ENCODE measurements at regions not wholly inside any gene's neighbourhood (a gene's known extent, or its start where the extent isn't known, plus 50 kb on each side); places are given as distances from the start of the nearest gene placed in this dataset.

DNA sequence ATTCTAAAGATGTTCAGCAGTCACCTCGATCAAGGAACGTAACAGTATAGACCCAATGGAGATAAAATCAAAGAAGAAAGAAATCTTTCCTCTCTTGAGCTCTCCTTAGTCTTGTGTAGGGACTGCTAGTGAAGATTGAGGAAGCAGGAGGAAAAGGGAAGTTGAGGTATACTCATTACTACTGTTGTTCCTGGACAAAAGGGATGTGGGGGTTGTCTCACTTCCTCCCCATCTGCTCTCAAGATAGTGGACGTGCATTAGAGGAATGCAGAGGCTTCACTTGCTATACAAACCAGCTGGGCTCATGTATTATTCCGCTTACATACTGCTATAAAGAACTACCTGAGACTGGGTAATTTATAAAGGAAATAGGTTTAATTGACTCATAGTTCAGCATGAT is 208.9 kb upstream of the ARHGEF9 start:
- no peak overlapping the region for H3K4me3 ChIP-seq (ENCODE audit: low read length)
- H3K36me3 ChIP-seq (ENCODE audit: insufficient read depth, low read length): no peaks in the 10 kb centered on the region
- H3K27me3 ChIP-seq (ENCODE audit: control insufficient read depth, insufficient read depth, low read length): no peaks in the 10 kb centered on the region
- no peak overlapping the region for H3K9ac ChIP-seq (ENCODE audit: low read depth, low read length)
- H3K9me3 ChIP-seq (replicated peaks; ENCODE audit: low read length): no peaks in the 10 kb centered on the region
- no peaks in the 10 kb centered on the region for H3K4me1 ChIP-seq (ENCODE audit: control insufficient read depth, insufficient read depth, low read length)
- H3K4me2 ChIP-seq (ENCODE audit: low read length): no peak overlapping the region

DNA sequence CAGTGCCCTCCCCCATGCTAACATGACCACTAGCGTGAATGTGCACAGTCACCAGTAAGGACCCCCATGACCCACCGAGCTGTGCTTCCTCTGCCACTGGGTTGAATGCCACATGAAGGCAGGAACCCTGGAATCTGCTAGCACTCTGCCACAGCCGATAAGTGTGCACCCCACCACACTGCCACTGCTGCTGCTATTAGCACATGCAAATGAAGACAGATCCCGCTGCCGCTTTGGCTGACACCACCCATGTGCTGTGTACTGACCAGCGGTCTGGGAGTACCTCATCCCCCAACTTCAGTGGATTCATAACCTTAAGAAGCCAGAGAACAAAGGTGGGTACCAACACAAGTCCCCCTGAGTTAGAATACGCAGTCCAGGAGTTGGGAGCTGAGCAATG is 200.9 kb upstream of the ARHGEF9 start:
- Histone ChIP-seq H3K4me1 (ENCODE audit: control insufficient read depth, insufficient read depth, low read length) (no peaks in the 10 kb centered on the region), H3K4me2 (ENCODE audit: low read length) (no peak overlapping the region), H3K9me3 (replicated peaks; ENCODE audit: low read length) (no peaks in the 10 kb centered on the region), H3K36me3 (ENCODE audit: insufficient read depth, low read length) (no peaks in the 10 kb centered on the region), H3K9ac (ENCODE audit: low read depth, low read length) (no peak overlapping the region), H3K4me3 (ENCODE audit: low read length) (no peak overlapping the region), H3K27me3 (ENCODE audit: control insufficient read depth, insufficient read depth, low read length) (no peaks in the 10 kb centered on the region)

DNA sequence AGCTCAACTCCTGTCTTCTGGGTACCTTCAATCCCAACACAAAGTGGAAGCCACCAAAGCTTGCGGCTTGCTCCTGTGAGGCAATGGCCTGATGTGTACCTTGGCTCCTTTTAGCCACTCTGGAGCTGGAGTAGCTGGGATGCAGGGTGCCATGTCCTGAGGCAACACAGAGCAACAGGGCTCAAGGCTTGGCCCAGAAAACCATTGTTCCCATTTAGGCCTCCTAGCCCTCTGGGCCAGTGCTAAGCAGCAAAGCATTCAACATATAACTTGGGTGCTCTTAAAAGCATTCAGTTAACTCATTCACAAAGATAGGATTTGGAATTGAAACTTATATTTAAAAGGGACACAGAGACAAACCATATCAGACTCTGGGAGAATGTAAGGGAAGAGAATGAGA is 194.5 kb upstream of the ARHGEF9 start:
- no peak overlapping the region for H3K9ac ChIP-seq (ENCODE audit: low read depth, low read length)

DNA sequence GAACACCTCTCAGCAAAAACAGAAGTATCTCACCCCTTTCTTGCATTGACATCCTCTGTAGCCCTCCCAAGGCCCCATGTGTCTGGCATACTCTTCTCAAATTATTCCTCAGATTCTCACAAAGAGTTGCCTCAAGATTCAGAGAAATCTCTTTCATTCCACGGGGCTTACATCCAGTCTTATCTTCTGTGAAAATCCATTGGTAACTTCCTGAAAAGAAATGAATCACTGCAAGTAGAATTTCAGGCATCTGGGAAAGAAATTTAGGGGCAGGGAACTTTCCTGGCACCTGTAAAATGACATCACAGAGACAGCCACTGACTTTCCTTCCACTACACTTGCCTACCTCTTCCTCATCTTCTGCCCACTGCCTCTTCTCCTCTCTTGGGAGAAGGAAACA is 182.5 kb upstream of the ARHGEF9 start:
- H3K4me2 ChIP-seq (ENCODE audit: low read length): no peak overlapping the region
- H3K9me3 ChIP-seq (replicated peaks; ENCODE audit: low read length): no peaks in the 10 kb centered on the region
- no peaks in the 10 kb centered on the region for H3K4me1 ChIP-seq (ENCODE audit: control insufficient read depth, insufficient read depth, low read length)
- no peak overlapping the region for H3K4me3 ChIP-seq (ENCODE audit: low read length)
- H3K27me3 ChIP-seq (ENCODE audit: control insufficient read depth, insufficient read depth, low read length): no peaks in the 10 kb centered on the region
- no peak overlapping the region for H3K9ac ChIP-seq (ENCODE audit: low read depth, low read length)
- no peaks in the 10 kb centered on the region for H3K36me3 ChIP-seq (ENCODE audit: insufficient read depth, low read length)

More for the DNA sequence above, 194.5 kb upstream of the ARHGEF9 start:
- Histone ChIP-seq H3K4me1 (ENCODE audit: control insufficient read depth, insufficient read depth, low read length) (no peaks in the 10 kb centered on the region), H3K27me3 (ENCODE audit: control insufficient read depth, insufficient read depth, low read length) (no peaks in the 10 kb centered on the region), H3K9me3 (replicated peaks; ENCODE audit: low read length) (peaks cover 6% of the 10 kb centered on the region), H3K4me3 (ENCODE audit: low read length) (no peak overlapping the region), H3K4me2 (ENCODE audit: low read length) (no peak overlapping the region), H3K36me3 (ENCODE audit: insufficient read depth, low read length) (no peaks in the 10 kb centered on the region)

DNA sequence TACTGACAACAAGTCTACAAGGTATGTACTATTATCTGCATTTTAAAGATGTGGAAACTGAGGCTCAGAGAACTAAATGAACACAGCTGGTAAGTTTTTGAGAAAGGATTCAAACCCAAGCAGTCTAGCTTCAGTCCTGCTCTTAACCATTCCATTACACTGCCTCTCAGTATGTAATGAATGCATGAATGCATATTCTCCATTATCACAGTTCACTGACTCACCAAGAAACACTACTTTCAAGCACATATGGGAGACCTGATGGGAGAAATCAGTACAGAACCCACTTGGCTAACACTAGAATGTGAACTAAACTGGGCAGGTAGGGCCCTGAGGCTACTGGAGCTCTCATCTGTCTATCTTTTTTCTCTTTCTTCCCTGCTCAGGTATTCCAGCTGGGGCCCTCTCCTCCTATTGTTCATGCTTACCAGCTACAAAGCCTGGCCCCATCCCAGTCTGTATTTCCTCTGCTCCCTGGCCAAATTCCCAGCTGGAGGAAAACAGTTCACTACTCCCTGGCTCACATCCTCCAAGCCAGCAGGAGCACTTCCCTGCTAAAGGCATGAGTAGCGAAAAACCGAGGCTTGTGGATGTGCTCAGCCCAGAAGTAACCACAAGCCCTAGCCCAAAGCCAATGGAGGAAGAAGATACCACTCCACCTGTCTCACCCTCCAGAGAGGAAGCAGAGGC is 178.2 kb upstream of the ARHGEF9 start:
- H3K4me3 ChIP-seq (ENCODE audit: low read length): no peak overlapping the region
- peaks cover 3% of the 10 kb centered on the region for H3K9me3 ChIP-seq (replicated peaks; ENCODE audit: low read length)
- H3K4me2 ChIP-seq (ENCODE audit: low read length): no peak overlapping the region
- no peaks in the 10 kb centered on the region for H3K27me3 ChIP-seq (ENCODE audit: control insufficient read depth, insufficient read depth, low read length)
- no peaks in the 10 kb centered on the region for H3K4me1 ChIP-seq (ENCODE audit: control insufficient read depth, insufficient read depth, low read length)
- H3K9ac ChIP-seq (ENCODE audit: low read depth, low read length): no peak overlapping the region
- no peaks in the 10 kb centered on the region for H3K36me3 ChIP-seq (ENCODE audit: insufficient read depth, low read length)

DNA sequence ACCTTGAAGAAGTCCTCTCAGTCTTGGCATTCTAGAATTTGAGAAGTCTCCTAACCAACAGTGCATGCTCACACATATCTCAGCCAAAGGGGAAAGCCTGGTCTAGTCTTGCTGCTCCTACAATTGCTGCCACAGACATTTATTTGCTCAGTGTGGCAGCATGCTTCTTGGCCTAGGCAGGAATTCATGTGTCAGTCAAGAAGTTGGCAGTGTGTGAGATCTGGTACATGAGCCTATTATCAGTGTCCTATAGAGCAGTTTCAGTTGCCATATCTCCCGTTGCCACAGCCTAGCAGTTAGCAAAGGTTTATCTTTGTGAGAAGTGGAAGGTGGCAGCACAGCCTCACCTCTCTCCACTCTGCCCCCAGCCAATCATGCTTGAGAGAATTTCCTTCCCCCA is 176.9 kb upstream of the ARHGEF9 start:
- Histone ChIP-seq H3K4me3 (ENCODE audit: low read length) (no peak overlapping the region), H3K36me3 (ENCODE audit: insufficient read depth, low read length) (no peaks in the 10 kb centered on the region), H3K9me3 (replicated peaks; ENCODE audit: low read length) (peaks cover 3% of the 10 kb centered on the region), H3K27me3 (ENCODE audit: control insufficient read depth, insufficient read depth, low read length) (no peaks in the 10 kb centered on the region), H3K4me2 (ENCODE audit: low read length) (no peak overlapping the region), H3K4me1 (ENCODE audit: control insufficient read depth, insufficient read depth, low read length) (no peaks in the 10 kb centered on the region), H3K9ac (ENCODE audit: low read depth, low read length) (no peak overlapping the region)

DNA sequence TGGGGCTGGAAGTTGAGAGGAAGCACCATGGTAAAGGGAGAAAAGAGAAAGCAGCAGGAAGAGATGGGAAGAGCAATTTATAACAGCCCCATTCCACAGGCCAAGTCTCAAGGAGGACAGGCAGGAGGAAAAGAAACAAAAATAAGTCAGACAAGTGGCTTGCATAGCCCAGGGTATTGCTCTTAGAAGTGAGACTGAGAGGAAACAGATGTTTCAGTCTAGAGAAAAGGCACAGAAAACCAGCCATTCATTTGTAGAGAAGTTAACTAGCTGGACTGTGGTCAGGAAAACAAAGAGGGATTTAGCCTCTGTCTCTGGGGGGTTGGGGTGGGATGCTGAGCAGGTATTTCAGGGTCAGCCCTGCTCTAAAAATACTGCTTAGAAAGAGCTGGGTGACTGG is 175.0 kb upstream of the ARHGEF9 start:
- peaks cover 3% of the 10 kb centered on the region for H3K9me3 ChIP-seq (replicated peaks; ENCODE audit: low read length)
- H3K27me3 ChIP-seq (ENCODE audit: control insufficient read depth, insufficient read depth, low read length): no peaks in the 10 kb centered on the region
- no peaks in the 10 kb centered on the region for H3K36me3 ChIP-seq (ENCODE audit: insufficient read depth, low read length)
- no peak overlapping the region for H3K4me2 ChIP-seq (ENCODE audit: low read length)
- H3K4me1 ChIP-seq (ENCODE audit: control insufficient read depth, insufficient read depth, low read length): no peaks in the 10 kb centered on the region
- H3K4me3 ChIP-seq (ENCODE audit: low read length): no peak overlapping the region
- H3K9ac ChIP-seq (ENCODE audit: low read depth, low read length): no peak overlapping the region

DNA sequence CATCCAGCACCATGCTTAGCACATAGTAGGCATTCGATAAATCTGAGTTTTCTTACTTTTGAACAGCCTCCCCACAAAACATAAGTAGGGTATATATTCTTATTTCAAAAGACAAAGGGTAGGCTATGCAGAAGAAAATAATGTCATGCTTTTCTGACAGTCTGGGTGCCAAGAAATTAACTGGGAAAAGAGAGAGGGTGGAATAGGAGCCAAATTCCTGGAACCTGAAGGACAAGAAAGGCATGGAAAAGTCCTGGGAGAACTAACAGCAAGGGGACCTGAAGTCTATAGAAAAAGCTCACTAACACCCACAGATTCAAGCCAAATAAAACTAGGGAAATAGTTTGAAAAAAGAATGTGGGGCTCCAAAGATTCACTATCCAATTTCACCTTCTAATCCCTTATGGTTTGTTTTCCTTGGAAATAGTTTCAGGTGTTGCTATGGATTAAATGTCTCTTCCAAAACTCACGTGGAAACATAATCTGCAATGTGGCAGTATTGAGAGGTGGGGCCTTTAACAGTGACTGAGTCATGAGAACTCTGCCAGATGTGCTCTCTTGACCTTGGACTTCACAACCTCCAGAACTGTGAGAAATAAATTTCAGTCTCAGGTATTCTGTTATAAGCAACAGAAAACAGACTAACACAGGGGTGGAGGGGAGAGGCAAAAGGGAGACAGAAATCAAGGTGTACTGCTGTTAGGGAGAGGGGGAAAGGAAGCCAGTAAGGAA is 173.3 kb upstream of the ARHGEF9 start:
- H3K4me1 ChIP-seq (ENCODE audit: control insufficient read depth, insufficient read depth, low read length): no peaks in the 10 kb centered on the region
- no peak overlapping the region for H3K4me2 ChIP-seq (ENCODE audit: low read length)
- peaks cover 3% of the 10 kb centered on the region for H3K9me3 ChIP-seq (replicated peaks; ENCODE audit: low read length)
- no peaks in the 10 kb centered on the region for H3K36me3 ChIP-seq (ENCODE audit: insufficient read depth, low read length)
- H3K4me3 ChIP-seq (ENCODE audit: low read length): no peak overlapping the region
- H3K9ac ChIP-seq (ENCODE audit: low read depth, low read length): no peak overlapping the region
- no peaks in the 10 kb centered on the region for H3K27me3 ChIP-seq (ENCODE audit: control insufficient read depth, insufficient read depth, low read length)

DNA sequence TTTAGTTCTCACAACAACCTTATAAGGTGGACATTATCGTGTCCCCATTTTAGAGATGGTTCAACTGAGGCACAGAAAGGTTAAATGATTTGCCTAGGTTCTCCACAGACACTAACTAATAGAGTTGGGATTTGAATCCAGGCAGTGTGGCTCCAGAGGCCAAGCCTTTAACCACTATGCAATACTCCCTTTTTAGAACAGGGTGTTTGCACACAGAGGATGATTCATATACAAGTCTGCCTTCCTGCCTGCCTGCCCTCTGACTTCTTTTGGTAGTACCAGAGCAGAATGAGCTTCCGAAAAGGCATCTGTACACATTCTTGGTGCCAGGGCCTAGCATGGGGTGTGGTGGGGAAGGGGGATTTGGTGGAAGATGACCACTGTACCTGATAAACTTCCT is 150.8 kb upstream of the ARHGEF9 start:
- no peak overlapping the region for H3K9ac ChIP-seq (ENCODE audit: low read depth, low read length)
- no peaks in the 10 kb centered on the region for H3K27me3 ChIP-seq (ENCODE audit: control insufficient read depth, insufficient read depth, low read length)
- no peak overlapping the region for H3K4me3 ChIP-seq (ENCODE audit: low read length)
- no peaks in the 10 kb centered on the region for H3K36me3 ChIP-seq (ENCODE audit: insufficient read depth, low read length)
- no peak overlapping the region for H3K4me2 ChIP-seq (ENCODE audit: low read length)
- no peaks in the 10 kb centered on the region for H3K9me3 ChIP-seq (replicated peaks; ENCODE audit: low read length)
- H3K4me1 ChIP-seq (ENCODE audit: control insufficient read depth, insufficient read depth, low read length): no peaks in the 10 kb centered on the region

DNA sequence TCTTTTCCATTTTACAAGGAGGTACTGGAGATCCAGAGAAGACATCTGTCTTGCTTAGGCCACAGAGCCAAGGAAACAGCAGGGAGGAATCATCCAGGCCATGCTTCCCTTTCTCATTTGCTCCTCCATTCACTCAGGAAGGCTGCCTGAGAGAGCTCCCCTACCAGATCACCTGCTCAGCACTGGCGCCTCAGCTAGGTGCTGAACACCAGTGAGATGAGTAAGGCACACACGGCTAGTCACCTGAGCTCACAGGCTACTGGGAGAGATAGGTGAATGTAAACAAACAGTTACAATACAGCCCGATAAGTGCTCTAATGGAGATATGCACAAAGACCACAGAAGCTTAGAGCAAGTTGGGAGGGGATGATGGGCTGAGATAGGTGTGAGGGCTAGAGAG is 149.8 kb upstream of the ARHGEF9 start:
- no peaks in the 10 kb centered on the region for H3K9me3 ChIP-seq (replicated peaks; ENCODE audit: low read length)
- H3K9ac ChIP-seq (ENCODE audit: low read depth, low read length): no peak overlapping the region
- no peaks in the 10 kb centered on the region for H3K36me3 ChIP-seq (ENCODE audit: insufficient read depth, low read length)
- no peaks in the 10 kb centered on the region for H3K27me3 ChIP-seq (ENCODE audit: control insufficient read depth, insufficient read depth, low read length)
- H3K4me2 ChIP-seq (ENCODE audit: low read length): no peak overlapping the region
- no peak overlapping the region for H3K4me3 ChIP-seq (ENCODE audit: low read length)
- no peaks in the 10 kb centered on the region for H3K4me1 ChIP-seq (ENCODE audit: control insufficient read depth, insufficient read depth, low read length)

DNA sequence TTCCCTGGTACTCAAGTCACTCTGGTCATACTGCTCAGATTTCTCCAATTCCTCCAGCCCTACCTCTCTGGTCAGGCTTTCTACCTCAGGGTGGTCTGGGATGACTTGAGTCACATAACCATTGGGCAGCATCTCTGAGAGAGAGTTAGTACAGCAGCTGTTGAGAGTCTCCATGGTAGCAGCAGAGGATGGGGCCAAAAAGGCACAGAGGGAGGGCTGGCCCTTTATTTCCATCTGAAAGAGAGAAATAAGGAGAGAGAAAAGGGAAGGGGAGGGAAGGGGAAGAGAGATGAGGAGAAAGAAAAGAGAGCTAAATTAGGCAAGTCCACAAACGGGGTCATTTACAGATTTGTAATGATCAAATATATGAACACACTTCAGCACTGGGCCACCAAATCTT is 149.1 kb upstream of the ARHGEF9 start:
- H3K9ac ChIP-seq (ENCODE audit: low read depth, low read length): no peak overlapping the region
- no peaks in the 10 kb centered on the region for H3K27me3 ChIP-seq (ENCODE audit: control insufficient read depth, insufficient read depth, low read length)
- H3K4me3 ChIP-seq (ENCODE audit: low read length): no peak overlapping the region
- no peak overlapping the region for H3K4me2 ChIP-seq (ENCODE audit: low read length)
- no peaks in the 10 kb centered on the region for H3K9me3 ChIP-seq (replicated peaks; ENCODE audit: low read length)
- H3K4me1 ChIP-seq (ENCODE audit: control insufficient read depth, insufficient read depth, low read length): no peaks in the 10 kb centered on the region
- no peaks in the 10 kb centered on the region for H3K36me3 ChIP-seq (ENCODE audit: insufficient read depth, low read length)

DNA sequence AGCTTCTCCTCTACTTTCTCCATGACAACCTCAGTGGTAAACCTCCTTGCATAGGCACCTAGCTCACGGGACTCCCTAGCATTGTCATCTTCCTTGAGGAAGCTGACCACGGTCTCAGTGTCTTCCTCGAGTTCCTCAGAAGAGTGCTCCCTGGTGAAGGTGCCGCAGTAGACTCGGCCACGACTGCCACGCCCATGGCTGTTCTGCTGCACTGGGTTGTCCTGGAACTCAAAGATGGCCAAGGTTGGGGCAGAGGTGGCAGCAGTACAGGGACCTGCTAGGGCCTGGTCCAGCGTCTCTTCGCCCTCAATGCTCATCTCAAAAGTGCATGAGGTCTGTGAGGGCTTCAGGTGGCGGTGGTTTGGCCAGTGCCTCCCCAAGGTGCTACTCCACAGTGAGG is 147.9 kb upstream of the ARHGEF9 start:
- H3K4me1 ChIP-seq (ENCODE audit: control insufficient read depth, insufficient read depth, low read length): no peaks in the 10 kb centered on the region
- no peaks in the 10 kb centered on the region for H3K36me3 ChIP-seq (ENCODE audit: insufficient read depth, low read length)
- no peaks in the 10 kb centered on the region for H3K27me3 ChIP-seq (ENCODE audit: control insufficient read depth, insufficient read depth, low read length)
- no peak overlapping the region for H3K4me3 ChIP-seq (ENCODE audit: low read length)
- no peak overlapping the region for H3K9ac ChIP-seq (ENCODE audit: low read depth, low read length)
- no peaks in the 10 kb centered on the region for H3K9me3 ChIP-seq (replicated peaks; ENCODE audit: low read length)
- H3K4me2 ChIP-seq (ENCODE audit: low read length): no peak overlapping the region
